Natural killer cell treated with Interleukin-12 subunit alpha and Interleukin-12 subunit beta and Interleukin-15 and Interleukin-18, amount 100 ng/mL, for 72 hours (primary cell): ENCODE measurements at regions not wholly inside any gene's neighbourhood (a gene's known extent, or its start where the extent isn't known, plus 50 kb on each side); places are given as distances from the start of the nearest gene placed in this dataset.

ENCODE experiments used
- ATAC-seq, 2 donors: fragments of 150-1000 bp; cut with Tn5 transposase in 1 of 2; sonication (Bioruptor Pico), chemical (Tn5 transposase) in 1 of 2; 2 replicates each; pipeline ENCODE4 v1.10.0; 2021
- DNase-seq: peaks from one replicate; pipeline ENCODE4 v3.0.0; 2022; ENCODE audit warnings: low spot score
- H3K27ac Mint-ChIP-seq, 2 donors: 1 replicate in 1 of 2; 2 replicates in 1 of 2; pipeline ENCODE4 v1.8.0; 2022; ENCODE audit warnings: mixed read lengths in 2 of 2, mild to moderate bottlenecking in 1 of 2, moderate library complexity in 1 of 2
- H3K27me3 Mint-ChIP-seq, 2 donors: 1 replicate in 1 of 2; 2 replicates in 1 of 2; pipeline ENCODE4 v1.8.0; 2022; ENCODE audit warnings: mixed read lengths in 2 of 2
- H3K36me3 Mint-ChIP-seq: one replicate; pipeline ENCODE4 v1.8.0; 2022; ENCODE audit warnings: mixed read lengths
- H3K4me1 Mint-ChIP-seq, 2 donors: 1 replicate in 1 of 2; 2 replicates in 1 of 2; pipeline ENCODE4 v1.8.0; 2022; ENCODE audit warnings: low read depth in 2 of 2, mixed read lengths in 2 of 2, mild to moderate bottlenecking in 1 of 2
- H3K4me3 Mint-ChIP-seq: one replicate; pipeline ENCODE4 v1.8.0; 2022; ENCODE audit warnings: mixed read lengths
- H3K9me3 Mint-ChIP-seq: 2 replicates; pipeline ENCODE4 v1.8.0; 2022; ENCODE audit warnings: mixed read lengths

- ATAC-seq (no peak), DNase-seq (no peak)
- Mint-ChIP-seq H3K4me3 (no peak overlapping the region), H3K27me3 (no peaks in the 10 kb centered on the region), H3K27ac (no peak overlapping the region), H3K4me1 (no peaks in the 10 kb centered on the region), H3K9me3 (peaks cover 7% of the 10 kb centered on the region), H3K36me3 (no peaks in the 10 kb centered on the region)
Measured at GRCh38 chrX:8105531-8105930, 65.5 kb downstream of the VCX2 start.

- Mint-ChIP-seq H3K9me3 (peaks cover 5% of the 10 kb centered on the region), H3K36me3 (no peaks in the 10 kb centered on the region)
- ATAC-seq, result no peak
Measured at GRCh38 chrX:8103655-8104054, 67.4 kb downstream of the VCX2 start.

GRCh38 chrX:8091510-8091909 is 79.6 kb downstream of the VCX2 start:
- ATAC-seq (no peak), DNase-seq (no peak)
- no peaks in the 10 kb centered on the region for H3K36me3 Mint-ChIP-seq
- H3K9me3 Mint-ChIP-seq, result peaks cover 2% of the 10 kb centered on the region
- no peak overlapping the region for H3K27ac Mint-ChIP-seq
- no peak overlapping the region for H3K4me3 Mint-ChIP-seq
- no peaks in the 10 kb centered on the region for H3K4me1 Mint-ChIP-seq
- no peaks in the 10 kb centered on the region for H3K27me3 Mint-ChIP-seq

More at GRCh38 chrX:8103655-8104054, 67.4 kb downstream of the VCX2 start:
- Mint-ChIP-seq H3K4me1 (peaks cover 0 to 4% of the 10 kb centered on the region in 2 donors), H3K4me3 (no peak overlapping the region), H3K27ac (no peak overlapping the region), H3K27me3 (no peaks in the 10 kb centered on the region)
- DNase-seq, result no peak

GRCh38 chrX:8090906-8091305 is 80.2 kb downstream of the VCX2 start:
- ATAC-seq (no peak), DNase-seq (no peak)
- H3K27ac Mint-ChIP-seq, result no peak overlapping the region
- no peaks in the 10 kb centered on the region for H3K36me3 Mint-ChIP-seq
- H3K9me3 Mint-ChIP-seq, result peaks cover 2% of the 10 kb centered on the region
- H3K27me3 Mint-ChIP-seq, result no peaks in the 10 kb centered on the region
- H3K4me3 Mint-ChIP-seq, result no peak overlapping the region
- no peaks in the 10 kb centered on the region for H3K4me1 Mint-ChIP-seq

GRCh38 chrX:8090482-8090881 is 80.6 kb downstream of the VCX2 start:
- H3K27me3 Mint-ChIP-seq, result no peaks in the 10 kb centered on the region
- ATAC-seq (no peak), DNase-seq (no peak)
- H3K27ac Mint-ChIP-seq, result no peak overlapping the region
- no peaks in the 10 kb centered on the region for H3K4me1 Mint-ChIP-seq
- H3K36me3 Mint-ChIP-seq, result no peaks in the 10 kb centered on the region
- H3K4me3 Mint-ChIP-seq, result no peak overlapping the region
- H3K9me3 Mint-ChIP-seq, result peaks cover 2% of the 10 kb centered on the region

GRCh38 chrX:8089141-8089540 is 81.9 kb downstream of the VCX2 start:
- DNase-seq (no peak), ATAC-seq (no peak)
- H3K4me1 Mint-ChIP-seq, result no peaks in the 10 kb centered on the region

GRCh38 chrX:8084006-8084405 is 87.1 kb downstream of the VCX2 start:
- ATAC-seq, result no peak
- H3K4me1 Mint-ChIP-seq, result no peaks in the 10 kb centered on the region
- no peaks in the 10 kb centered on the region for H3K27me3 Mint-ChIP-seq
- H3K9me3 Mint-ChIP-seq, result peaks cover 2% of the 10 kb centered on the region
- H3K36me3 Mint-ChIP-seq, result no peaks in the 10 kb centered on the region
- DNase-seq, result no peak
- no peak overlapping the region for H3K27ac Mint-ChIP-seq
- no peak overlapping the region for H3K4me3 Mint-ChIP-seq

More at GRCh38 chrX:8089141-8089540, 81.9 kb downstream of the VCX2 start:
- Mint-ChIP-seq H3K27ac (no peak overlapping the region), H3K4me3 (no peak overlapping the region), H3K9me3 (peaks cover 2% of the 10 kb centered on the region), H3K36me3 (no peaks in the 10 kb centered on the region), H3K27me3 (no peaks in the 10 kb centered on the region)

- H3K9me3 Mint-ChIP-seq, result peaks cover 2% of the 10 kb centered on the region
- no peaks in the 10 kb centered on the region for H3K27me3 Mint-ChIP-seq
- DNase-seq (no peak), ATAC-seq (no peak)
- no peaks in the 10 kb centered on the region for H3K36me3 Mint-ChIP-seq
- no peak overlapping the region for H3K27ac Mint-ChIP-seq
- no peaks in the 10 kb centered on the region for H3K4me1 Mint-ChIP-seq
- no peak overlapping the region for H3K4me3 Mint-ChIP-seq
Measured at GRCh38 chrX:8083286-8083685, 87.8 kb downstream of the VCX2 start.

- no peaks in the 10 kb centered on the region for H3K4me1 Mint-ChIP-seq
- H3K27me3 Mint-ChIP-seq, result no peaks in the 10 kb centered on the region
- no peak overlapping the region for H3K27ac Mint-ChIP-seq
- H3K36me3 Mint-ChIP-seq, result no peaks in the 10 kb centered on the region
- no peaks in the 10 kb centered on the region for H3K9me3 Mint-ChIP-seq
- ATAC-seq (no peak), DNase-seq (no peak)
- H3K4me3 Mint-ChIP-seq, result no peak overlapping the region
Measured at GRCh38 chrX:8075636-8076035, 95.4 kb downstream of the VCX2 start.

GRCh38 chrX:8067754-8068462 is 103.2 kb downstream of the VCX2 start:
- H3K9me3 Mint-ChIP-seq, result no peaks in the 10 kb centered on the region
- H3K4me3 Mint-ChIP-seq, result no peak overlapping the region
- ATAC-seq (no peak), DNase-seq (no peak)
- H3K4me1 Mint-ChIP-seq, result no peaks in the 10 kb centered on the region
- H3K27me3 Mint-ChIP-seq, result no peaks in the 10 kb centered on the region
- no peaks in the 10 kb centered on the region for H3K36me3 Mint-ChIP-seq
- no peak overlapping the region for H3K27ac Mint-ChIP-seq

GRCh38 chrX:8052909-8053308 is 118.2 kb downstream of the VCX2 start:
- H3K36me3 Mint-ChIP-seq, result no peaks in the 10 kb centered on the region
- DNase-seq (no peak), ATAC-seq (no peak)
- no peak overlapping the region for H3K27ac Mint-ChIP-seq
- peaks cover 0 to 3% of the 10 kb centered on the region in 2 donors for H3K27me3 Mint-ChIP-seq
- no peak overlapping the region for H3K4me3 Mint-ChIP-seq
- H3K9me3 Mint-ChIP-seq, result no peaks in the 10 kb centered on the region
- H3K4me1 Mint-ChIP-seq, result no peaks in the 10 kb centered on the region

GRCh38 chrX:8049827-8050226 is 121.2 kb downstream of the VCX2 start:
- H3K36me3 Mint-ChIP-seq, result no peaks in the 10 kb centered on the region
- DNase-seq (no peak), ATAC-seq (no peak)
- no peak overlapping the region for H3K27ac Mint-ChIP-seq
- no peak overlapping the region for H3K4me3 Mint-ChIP-seq
- peaks cover 0 to 3% of the 10 kb centered on the region in 2 donors for H3K27me3 Mint-ChIP-seq
- no peaks in the 10 kb centered on the region for H3K4me1 Mint-ChIP-seq
- no peaks in the 10 kb centered on the region for H3K9me3 Mint-ChIP-seq

- Mint-ChIP-seq H3K4me1 (no peaks in the 10 kb centered on the region), H3K9me3 (no peaks in the 10 kb centered on the region), H3K36me3 (no peaks in the 10 kb centered on the region), H3K4me3 (no peak overlapping the region), H3K27me3 (peaks cover 3 to 7% of the 10 kb centered on the region in 2 donors), H3K27ac (no peak overlapping the region)
- DNase-seq (no peak), ATAC-seq (no peak)
Measured at GRCh38 chrX:8048466-8048865, 121.3 kb upstream of the PNPLA4 start.

- no peaks in the 10 kb centered on the region for H3K4me1 Mint-ChIP-seq
- H3K9me3 Mint-ChIP-seq, result no peaks in the 10 kb centered on the region
- no peak overlapping the region for H3K4me3 Mint-ChIP-seq
- no peak for ATAC-seq
- peaks cover 3 to 7% of the 10 kb centered on the region in 2 donors for H3K27me3 Mint-ChIP-seq
- no peak overlapping the region for H3K27ac Mint-ChIP-seq
- no peak for DNase-seq
- no peaks in the 10 kb centered on the region for H3K36me3 Mint-ChIP-seq
Measured at GRCh38 chrX:8044947-8045346, 117.7 kb upstream of the PNPLA4 start.

- Mint-ChIP-seq H3K4me3 (no peak overlapping the region), H3K4me1 (peaks cover 0 to 2% of the 10 kb centered on the region in 2 donors), H3K36me3 (no peaks in the 10 kb centered on the region), H3K27ac (no peak overlapping the region), H3K9me3 (no peaks in the 10 kb centered on the region), H3K27me3 (peaks cover 3 to 7% of the 10 kb centered on the region in 2 donors)
- ATAC-seq, result no peak
- no peak for DNase-seq
Measured at GRCh38 chrX:8043546-8043945, 116.3 kb upstream of the PNPLA4 start.
